ENCODE measurements at regions not wholly inside any gene's neighbourhood (a gene's known extent, or its start where the extent isn't known, plus 50 kb on each side); places are given as distances from the start of the nearest gene placed in this dataset.

DNA sequence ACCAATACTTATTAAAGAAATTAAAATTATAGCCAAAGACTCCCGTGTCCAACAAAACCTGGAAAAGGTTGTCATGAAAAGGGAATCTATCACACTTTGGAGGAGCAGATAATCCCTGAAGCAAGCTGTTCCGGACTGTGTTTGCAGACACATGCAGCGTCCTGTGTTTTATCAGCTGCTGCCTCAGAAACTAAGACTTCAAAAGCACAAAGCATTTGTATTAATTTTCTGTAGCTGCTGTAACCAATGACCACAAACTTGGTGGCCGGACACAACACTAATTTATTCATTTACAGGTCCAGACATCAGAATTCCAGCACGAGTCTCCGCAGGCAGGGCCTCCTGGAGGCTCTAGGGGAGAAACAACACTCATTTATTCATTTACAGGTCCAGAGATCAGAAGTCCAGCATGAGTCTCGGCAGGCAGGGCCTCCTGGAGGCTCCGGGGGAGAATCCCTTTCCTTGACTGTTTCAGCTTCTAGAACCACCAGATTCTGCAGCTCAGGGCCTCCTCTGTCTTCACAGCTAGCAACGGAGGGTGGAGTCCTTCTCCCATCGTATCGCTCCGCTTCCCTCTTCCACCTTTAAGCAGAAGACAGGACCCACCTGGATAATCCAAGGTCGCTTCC, 465.3 kb downstream of the BRD1 start:
- no peak for ATAC-seq (ENCODE audit: low FRiP score)
- no peak for DNase-seq (ENCODE audit: low spot score)
- TF ChIP-seq, protein P1, sequence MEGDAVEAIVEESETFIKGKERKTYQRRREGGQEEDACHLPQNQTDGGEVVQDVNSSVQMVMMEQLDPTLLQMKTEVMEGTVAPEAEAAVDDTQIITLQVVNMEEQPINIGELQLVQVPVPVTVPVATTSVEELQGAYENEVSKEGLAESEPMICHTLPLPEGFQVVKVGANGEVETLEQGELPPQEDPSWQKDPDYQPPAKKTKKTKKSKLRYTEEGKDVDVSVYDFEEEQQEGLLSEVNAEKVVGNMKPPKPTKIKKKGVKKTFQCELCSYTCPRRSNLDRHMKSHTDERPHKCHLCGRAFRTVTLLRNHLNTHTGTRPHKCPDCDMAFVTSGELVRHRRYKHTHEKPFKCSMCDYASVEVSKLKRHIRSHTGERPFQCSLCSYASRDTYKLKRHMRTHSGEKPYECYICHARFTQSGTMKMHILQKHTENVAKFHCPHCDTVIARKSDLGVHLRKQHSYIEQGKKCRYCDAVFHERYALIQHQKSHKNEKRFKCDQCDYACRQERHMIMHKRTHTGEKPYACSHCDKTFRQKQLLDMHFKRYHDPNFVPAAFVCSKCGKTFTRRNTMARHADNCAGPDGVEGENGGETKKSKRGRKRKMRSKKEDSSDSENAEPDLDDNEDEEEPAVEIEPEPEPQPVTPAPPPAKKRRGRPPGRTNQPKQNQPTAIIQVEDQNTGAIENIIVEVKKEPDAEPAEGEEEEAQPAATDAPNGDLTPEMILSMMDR (IDR thresholded peaks at IDR 0.05), result no peak

DNA sequence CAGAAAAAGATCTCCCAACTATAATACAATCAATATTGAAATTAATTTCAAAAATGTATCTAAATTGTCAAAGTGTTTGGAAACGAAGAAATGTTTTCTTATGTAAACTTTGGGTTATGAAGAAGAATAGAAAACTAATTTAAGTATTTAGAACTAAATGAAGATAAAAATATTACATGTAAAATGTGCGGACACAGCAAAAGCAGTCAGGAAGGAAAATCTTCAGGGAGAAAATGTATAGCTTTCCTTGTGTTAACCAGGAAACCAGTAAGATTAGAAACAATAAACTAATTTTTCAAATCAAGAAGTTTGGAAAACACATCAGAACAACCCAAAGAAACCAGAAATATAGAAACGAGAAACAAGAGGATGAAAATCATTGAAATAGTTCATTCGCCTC, 466.5 kb downstream of the BRD1 start:
- ATAC-seq (ENCODE audit: low FRiP score), result no peak
- TF ChIP-seq, protein P1 (IDR thresholded peaks at IDR 0.05), result no peak
- DNase-seq (ENCODE audit: low spot score), result no peak

DNA sequence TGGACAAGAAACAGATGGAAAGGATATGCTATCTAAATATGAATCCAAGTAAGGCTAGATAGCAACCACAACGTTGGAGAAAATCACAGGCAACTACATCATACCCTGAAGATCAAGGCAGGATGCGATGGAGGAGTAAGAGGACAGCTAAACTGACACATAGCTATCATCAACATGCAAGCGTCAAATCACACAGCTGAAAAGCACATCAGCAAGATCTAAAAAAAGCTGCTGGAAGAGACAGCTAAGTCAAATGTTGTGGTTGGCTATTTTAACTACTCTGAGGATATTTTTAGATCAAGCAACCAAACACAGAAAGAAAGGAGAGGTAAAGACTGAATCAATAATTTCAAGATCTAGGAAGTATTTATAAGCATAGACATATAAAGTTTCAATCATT, 466.9 kb downstream of the BRD1 start:
- DNase-seq (ENCODE audit: low spot score) (no peak), ATAC-seq (ENCODE audit: low FRiP score) (no peak)
- TF ChIP-seq, protein P1 (IDR thresholded peaks at IDR 0.05), result no peak

DNA sequence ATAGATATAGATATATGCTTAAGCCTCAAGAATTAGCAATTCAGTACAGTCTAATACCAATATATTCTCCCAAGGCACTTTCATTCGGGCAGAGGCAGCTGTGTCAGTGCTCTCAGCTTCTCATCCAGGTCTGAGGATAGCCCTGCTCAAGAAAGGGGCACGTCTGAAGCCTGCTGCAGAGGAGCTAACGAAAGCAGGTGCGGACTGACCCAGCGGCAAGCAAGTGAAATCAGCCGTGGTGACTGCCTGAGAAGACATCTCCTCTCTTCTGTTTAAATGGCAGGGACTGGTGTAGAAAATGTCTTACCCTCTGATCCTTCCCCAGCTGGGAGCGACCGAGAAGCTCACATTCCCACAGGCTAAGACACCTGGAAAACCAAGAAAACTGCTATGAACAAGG, 468.6 kb downstream of the BRD1 start:
- TF ChIP-seq, protein P1 (IDR thresholded peaks at IDR 0.05), result no peak
- DNase-seq (ENCODE audit: low spot score) (no peak), ATAC-seq (ENCODE audit: low FRiP score) (no peak)

DNA sequence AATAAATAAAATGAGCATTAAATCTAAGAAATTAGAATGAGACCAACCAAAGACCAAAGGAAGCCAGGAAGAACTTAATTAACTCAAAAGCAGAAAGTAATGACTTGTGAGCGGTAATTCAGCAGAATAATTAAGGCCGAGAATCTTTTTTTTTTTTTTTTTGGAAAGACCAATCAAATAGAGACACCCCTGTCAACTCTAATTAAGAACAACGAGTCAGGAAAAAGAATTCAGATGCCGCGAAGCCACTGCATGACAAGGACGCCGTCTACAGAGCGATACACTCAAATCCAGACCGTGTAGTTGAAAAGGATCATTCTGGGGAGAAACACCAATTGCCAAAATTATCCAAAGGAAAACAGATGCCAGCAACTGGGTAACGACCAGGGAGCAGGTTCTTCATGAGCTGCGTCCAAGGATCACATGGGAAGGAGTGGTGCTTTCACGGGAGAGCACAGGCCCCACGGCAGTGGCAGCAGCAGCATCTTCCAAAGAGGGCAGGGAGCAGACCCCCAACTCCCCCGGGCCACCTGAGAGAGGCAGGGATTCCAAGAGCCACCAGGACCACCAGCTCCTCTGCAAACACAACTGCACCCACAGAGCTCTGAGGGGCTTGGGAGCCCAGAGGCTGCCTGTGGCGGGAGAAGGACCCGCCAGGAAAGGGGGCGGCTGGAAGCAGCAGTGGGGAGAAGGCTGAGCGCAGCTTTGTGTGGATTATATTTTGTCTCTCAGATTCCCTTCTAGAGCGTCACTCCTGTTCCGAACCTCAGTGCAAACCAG, 469.8 kb downstream of the BRD1 start:
- TF ChIP-seq, protein P1 (IDR thresholded peaks at IDR 0.05), result no peak
- no peak for ATAC-seq (ENCODE audit: low FRiP score)
- no peak for DNase-seq (ENCODE audit: low spot score)

DNA sequence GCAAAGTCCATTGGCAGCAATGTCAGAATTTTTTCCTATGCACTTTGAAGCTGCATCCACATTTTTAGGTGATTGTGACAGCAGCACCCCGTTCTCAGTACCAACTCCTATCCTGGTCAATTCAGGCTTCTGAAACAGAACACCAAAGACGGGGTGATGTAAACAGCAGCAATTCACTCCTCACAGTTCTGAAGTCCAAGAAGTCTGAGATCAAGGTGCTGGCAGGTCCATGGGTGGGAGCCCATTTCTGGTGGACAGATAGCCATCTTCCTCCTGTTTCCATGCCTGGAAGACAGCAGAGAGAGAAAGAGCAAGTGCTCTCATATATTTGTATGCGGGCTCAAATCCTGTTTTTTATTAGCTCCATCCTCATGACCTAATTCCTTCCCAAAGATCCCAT, 471.2 kb downstream of the BRD1 start:
- no peak for ATAC-seq (ENCODE audit: low FRiP score)

More for the DNA sequence above, 471.2 kb downstream of the BRD1 start:
- TF ChIP-seq, protein P1 (IDR thresholded peaks at IDR 0.05), result no peak
- DNase-seq (ENCODE audit: low spot score), result no peak

All from omental fat pad (tissue), 3 donors.